ENCODE measurements at regions not wholly inside any gene's neighbourhood (a gene's known extent, or its start where the extent isn't known, plus 50 kb on each side); places are given as distances from the start of the nearest gene placed in this dataset.

DNA sequence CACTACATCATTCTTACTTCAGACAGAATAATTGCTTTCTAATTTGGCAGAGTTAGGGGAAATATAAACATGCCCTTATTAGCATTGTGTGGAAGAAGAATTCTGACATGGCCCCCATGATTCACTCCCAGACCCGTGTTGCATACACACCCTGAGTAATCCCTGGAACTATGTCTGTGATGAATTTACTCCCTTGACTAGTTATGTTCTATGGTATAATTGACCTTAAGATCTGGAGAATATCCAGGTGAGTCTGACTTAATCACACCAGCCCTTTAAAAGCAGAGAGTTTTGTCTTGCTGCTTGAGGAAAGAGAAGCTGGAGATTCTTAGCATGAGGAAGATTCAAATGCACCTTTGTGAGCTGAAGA, 262.9 kb downstream of the SOX4 start:
- no CpG with 5 or more reads among the region's 1 CpG for WGBS (ENCODE audit: extremely low coverage, insufficient coverage, insufficient read length)
- Histone ChIP-seq H3K36me3 (ENCODE audit: control insufficient read depth in 1 of 2, insufficient read depth in 2 of 2, low read length in 2 of 2) (no peaks in the 10 kb centered on the region), H2AFZ (ENCODE audit: insufficient read depth, low read length, poor library complexity) (no peak overlapping the region), H3K79me2 (ENCODE audit: control insufficient read depth, insufficient read depth, low read length, poor library complexity) (no peaks in the 10 kb centered on the region), H3K14ac (ENCODE audit: low read length) (no peak overlapping the region), H3K27me3 (ENCODE audit: insufficient read depth, low read length) (no peaks in the 10 kb centered on the region), H2BK120ac (ENCODE audit: insufficient read depth, low read length, poor library complexity) (no peak overlapping the region), H4K91ac (ENCODE audit: low read depth, low read length) (no peak overlapping the region), H3K23ac (ENCODE audit: low read length) (no peak overlapping the region), H3K79me1 (ENCODE audit: low read length) (no peaks in the 10 kb centered on the region), H4K12ac (ENCODE audit: low read depth, low read length) (no peak overlapping the region), H2BK5ac (ENCODE audit: low read depth, low read length, poor library complexity) (no peak overlapping the region), H3K9ac (ENCODE audit: low read length) (no peak overlapping the region), H3K9me3 (ENCODE audit: insufficient read depth, low read depth, low read length) (peaks cover 2% of the 10 kb centered on the region), H3K4me1 (ENCODE audit: control insufficient read depth in 1 of 2, insufficient read depth in 2 of 2, low read length in 2 of 2) (peaks cover 0 to 4% of the 10 kb centered on the region in 2 experiments), H4K8ac (ENCODE audit: low read depth, low read length) (no peak overlapping the region), H3K27ac (ENCODE audit: low read depth, low read length) (peak overlapping the region; percentile 49), H3K4ac (ENCODE audit: low read depth, low read length) (no peak overlapping the region), H3K4me3 (ENCODE audit: low read depth, low read length) (no peak overlapping the region), H2BK12ac (ENCODE audit: low read length) (no peak overlapping the region), H3K18ac (ENCODE audit: low read length) (no peak overlapping the region), H3K4me2 (ENCODE audit: low read length) (no peak overlapping the region), H2AK5ac (ENCODE audit: low read length) (no peak overlapping the region)
- DNase-seq: peak; percentile 42 to 61

DNA sequence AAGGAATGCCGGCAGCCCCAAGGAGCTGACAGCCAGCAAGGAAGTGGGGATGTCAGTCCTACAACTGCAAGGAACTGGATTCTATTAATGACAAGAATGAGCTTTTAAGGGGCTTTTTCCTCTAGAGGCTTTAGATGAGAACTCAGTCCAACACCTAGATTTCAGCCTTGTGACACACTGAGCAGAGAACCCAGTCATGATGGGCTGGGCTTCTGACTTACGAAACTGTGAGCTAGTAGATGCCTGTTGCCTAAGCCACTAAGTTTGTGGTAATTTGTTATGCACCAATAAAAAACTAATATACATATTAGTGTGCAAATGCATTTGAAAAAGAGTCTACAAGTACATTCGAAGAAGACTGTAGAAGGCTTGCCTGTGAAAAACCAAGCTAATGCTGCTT, 263.3 kb downstream of the SOX4 start:
- Histone ChIP-seq H4K91ac (ENCODE audit: low read depth, low read length) (no peak overlapping the region), H3K79me1 (ENCODE audit: low read length) (no peaks in the 10 kb centered on the region), H2BK12ac (ENCODE audit: low read length) (no peak overlapping the region), H3K23ac (ENCODE audit: low read length) (no peak overlapping the region), H2BK5ac (ENCODE audit: low read depth, low read length, poor library complexity) (no peak overlapping the region), H3K14ac (ENCODE audit: low read length) (no peak overlapping the region), H4K8ac (ENCODE audit: low read depth, low read length) (no peak overlapping the region), H3K4me3 (ENCODE audit: low read depth, low read length) (no peak overlapping the region), H3K4ac (ENCODE audit: low read depth, low read length) (no peak overlapping the region), H2BK120ac (ENCODE audit: insufficient read depth, low read length, poor library complexity) (no peak overlapping the region), H3K18ac (ENCODE audit: low read length) (no peak overlapping the region), H2AK5ac (ENCODE audit: low read length) (no peak overlapping the region), H3K9me3 (ENCODE audit: insufficient read depth, low read depth, low read length) (peaks cover 2% of the 10 kb centered on the region), H3K36me3 (ENCODE audit: control insufficient read depth in 1 of 2, insufficient read depth in 2 of 2, low read length in 2 of 2) (no peaks in the 10 kb centered on the region), H2AFZ (ENCODE audit: insufficient read depth, low read length, poor library complexity) (no peak overlapping the region), H3K9ac (ENCODE audit: low read length) (no peak overlapping the region), H3K27ac (ENCODE audit: low read depth, low read length) (peak overlapping the region; percentile 49), H3K4me2 (ENCODE audit: low read length) (no peak overlapping the region), H3K79me2 (ENCODE audit: control insufficient read depth, insufficient read depth, low read length, poor library complexity) (no peaks in the 10 kb centered on the region), H4K12ac (ENCODE audit: low read depth, low read length) (no peak overlapping the region), H3K27me3 (ENCODE audit: insufficient read depth, low read length) (no peaks in the 10 kb centered on the region), H3K4me1 (ENCODE audit: control insufficient read depth in 1 of 2, insufficient read depth in 2 of 2, low read length in 2 of 2) (peaks cover 0 to 4% of the 10 kb centered on the region in 2 experiments)
- DNase-seq: peak; percentile 20 to 40
- WGBS (ENCODE audit: extremely low coverage, insufficient coverage, insufficient read length): no CpG with 5 or more reads among the region's 3 CpGs

- Histone ChIP-seq H3K4ac (ENCODE audit: low read depth, low read length) (no peak overlapping the region), H3K9ac (ENCODE audit: low read length) (no peak overlapping the region), H4K8ac (ENCODE audit: low read depth, low read length) (no peak overlapping the region), H3K79me2 (ENCODE audit: control insufficient read depth, insufficient read depth, low read length, poor library complexity) (no peaks in the 10 kb centered on the region), H3K36me3 (ENCODE audit: control insufficient read depth in 1 of 2, insufficient read depth in 2 of 2, low read length in 2 of 2) (no peaks in the 10 kb centered on the region), H3K18ac (ENCODE audit: low read length) (no peak overlapping the region), H3K4me2 (ENCODE audit: low read length) (no peak overlapping the region), H2AK5ac (ENCODE audit: low read length) (no peak overlapping the region), H3K4me1 (ENCODE audit: control insufficient read depth in 1 of 2, insufficient read depth in 2 of 2, low read length in 2 of 2) (peaks cover 0 to 4% of the 10 kb centered on the region in 2 experiments), H3K4me3 (ENCODE audit: low read depth, low read length) (no peak overlapping the region), H3K23ac (ENCODE audit: low read length) (no peak overlapping the region), H3K27ac (ENCODE audit: low read depth, low read length) (no peak overlapping the region), H3K79me1 (ENCODE audit: low read length) (no peaks in the 10 kb centered on the region), H4K12ac (ENCODE audit: low read depth, low read length) (no peak overlapping the region), H3K9me3 (ENCODE audit: insufficient read depth, low read depth, low read length) (peaks cover 2% of the 10 kb centered on the region), H2BK120ac (ENCODE audit: insufficient read depth, low read length, poor library complexity) (no peak overlapping the region), H4K91ac (ENCODE audit: low read depth, low read length) (no peak overlapping the region), H2BK5ac (ENCODE audit: low read depth, low read length, poor library complexity) (no peak overlapping the region), H2BK12ac (ENCODE audit: low read length) (no peak overlapping the region), H3K14ac (ENCODE audit: low read length) (no peak overlapping the region), H3K27me3 (ENCODE audit: insufficient read depth, low read length) (no peaks in the 10 kb centered on the region), H2AFZ (ENCODE audit: insufficient read depth, low read length, poor library complexity) (no peak overlapping the region)
- no CpG with 5 or more reads among the region's 1 CpG for WGBS (ENCODE audit: extremely low coverage, insufficient coverage, insufficient read length)
- no peak for DNase-seq
These were observed 264.5 kb downstream of the SOX4 start for GRCh38 chr6:21858076-21858475.

- H4K8ac ChIP-seq (ENCODE audit: low read depth, low read length): no peak overlapping the region
- no peak overlapping the region for H3K23ac ChIP-seq (ENCODE audit: low read length)
- no peak overlapping the region for H2BK120ac ChIP-seq (ENCODE audit: insufficient read depth, low read length, poor library complexity)
- H3K4me2 ChIP-seq (ENCODE audit: low read length): no peak overlapping the region
- no peaks in the 10 kb centered on the region for H3K79me2 ChIP-seq (ENCODE audit: control insufficient read depth, insufficient read depth, low read length, poor library complexity)
- no peaks in the 10 kb centered on the region for H3K27me3 ChIP-seq (ENCODE audit: insufficient read depth, low read length)
- no peak for DNase-seq
- H3K4me1 ChIP-seq (ENCODE audit: control insufficient read depth in 1 of 2, insufficient read depth in 2 of 2, low read length in 2 of 2): peaks cover 0 to 4% of the 10 kb centered on the region in 2 experiments
- H3K79me1 ChIP-seq (ENCODE audit: low read length): no peaks in the 10 kb centered on the region
- no peak overlapping the region for H3K9ac ChIP-seq (ENCODE audit: low read length)
- H3K4ac ChIP-seq (ENCODE audit: low read depth, low read length): no peak overlapping the region
- H4K91ac ChIP-seq (ENCODE audit: low read depth, low read length): no peak overlapping the region
- H4K12ac ChIP-seq (ENCODE audit: low read depth, low read length): no peak overlapping the region
- no peaks in the 10 kb centered on the region for H3K36me3 ChIP-seq (ENCODE audit: control insufficient read depth in 1 of 2, insufficient read depth in 2 of 2, low read length in 2 of 2)
- peaks cover 2% of the 10 kb centered on the region for H3K9me3 ChIP-seq (ENCODE audit: insufficient read depth, low read depth, low read length)
- no peak overlapping the region for H3K27ac ChIP-seq (ENCODE audit: low read depth, low read length)
- H2BK12ac ChIP-seq (ENCODE audit: low read length): no peak overlapping the region
- no CpG with 5 or more reads among the region's 6 CpGs for WGBS (ENCODE audit: extremely low coverage, insufficient coverage, insufficient read length)
- H2AFZ ChIP-seq (ENCODE audit: insufficient read depth, low read length, poor library complexity): no peak overlapping the region
- no peak overlapping the region for H3K4me3 ChIP-seq (ENCODE audit: low read depth, low read length)
- H2BK5ac ChIP-seq (ENCODE audit: low read depth, low read length, poor library complexity): no peak overlapping the region
- H3K18ac ChIP-seq (ENCODE audit: low read length): no peak overlapping the region
- no peak overlapping the region for H2AK5ac ChIP-seq (ENCODE audit: low read length)
- no peak overlapping the region for H3K14ac ChIP-seq (ENCODE audit: low read length)
These were observed 265.7 kb downstream of the SOX4 start for GRCh38 chr6:21859193-21859735.

Measured in trophoblast cell (in vitro differentiated cells and primary cell).